Heart right ventricle (tissue), 16 donors: ENCODE measurements at regions not wholly inside any gene's neighbourhood (a gene's known extent, or its start where the extent isn't known, plus 50 kb on each side); places are given as distances from the start of the nearest gene placed in this dataset.
"Not testable (repeated sequence)": the region's sequence is repeated elsewhere in the genome, so short reads cannot be mapped to it uniquely, and the experiment has no call there.

Source experiments
- ATAC-seq, 8 donors: fragments of 200-7000 bp; cut with Tn5 transposase; one replicate each; pipeline ENCODE4 v1.9.1; 2020; ENCODE audit warnings: mild to moderate bottlenecking in 8 of 8, moderate library complexity in 8 of 8, moderate number of reproducible peaks in 1 of 8
- DNase-seq, 2 donors: peaks; one replicate each; pipeline ENCODE4 v3.0.0-alpha.2; 2020
- H3K27ac ChIP-seq, 10 donors: fragments of 200-600 bp; sonication (generic) in 2 of 10; one replicate each; pipeline versions ENCODE4 v1.5.0 to v1.8.0; 2020 to 2022; ENCODE audit warnings: mild to moderate bottlenecking in 3 of 10
- H3K27me3 ChIP-seq, 7 donors: fragments of 200-600 bp; one replicate each; pipeline ENCODE4 v1.8.0; 2021 to 2022; ENCODE audit warnings: mild to moderate bottlenecking in 2 of 7
- H3K36me3 ChIP-seq, 9 donors: fragments of 200-600 bp; sonication (generic) in 1 of 9; one replicate each; pipeline versions ENCODE4 v1.5.0 to v1.8.0; 2020 to 2022; ENCODE audit warnings: mild to moderate bottlenecking in 2 of 9
- H3K4me1 ChIP-seq, 9 donors: fragments of 200-600 bp; sonication (generic) in 1 of 9; one replicate each; pipeline versions ENCODE4 v1.5.0 to v1.8.0; 2020 to 2022; ENCODE audit warnings: mild to moderate bottlenecking in 4 of 9
- H3K4me3 ChIP-seq, 10 donors: fragments of 200-600 bp; sonication (generic) in 2 of 10; one replicate each; pipeline versions ENCODE4 v1.5.0 to v1.8.0; 2020 to 2022; ENCODE audit warnings: mild to moderate bottlenecking in 7 of 10, moderate library complexity in 2 of 10
- H3K9me3 ChIP-seq, 11 donors: fragments of 200-600 bp in 10 of 11; sonication (generic) in 2 of 11; one replicate each; pipeline versions ENCODE4 v1.5.0 to v1.8.0; 2013 to 2022; ENCODE audit warnings: mild to moderate bottlenecking in 2 of 11, control low read depth in 1 of 11, moderate library complexity in 1 of 11
- WGBS, 2 donors: extraction: QIAGEN DNeasy Blood & Tissue Kit; methylation state at CpG; one replicate each; pipeline ENCODE4 v1.1.7; 2013; ENCODE audit warnings: inconsistent platforms in 1 of 2; 5-methylcytosine and 5-hydroxymethylcytosine counted together
- intact Hi-C, 10 donors: fragments of 100-400 bp; cut with DNase I; formaldehyde crosslinking; loops; one replicate each; pipeline versions ENCODE4 v1.11.1 to v1.14.2; 2022
- TF ChIP-seq, protein P1 (sequence below), 9 donors: fragments of 200-600 bp; sonication (generic) in 2 of 9; IDR thresholded peaks; one replicate each; pipeline versions ENCODE4 v1.5.0 to v1.8.0; 2021 to 2022; ENCODE audit warnings: antibody characterized with exemption in 9 of 9, mild to moderate bottlenecking in 5 of 9, moderate library complexity in 1 of 9
- donor health status: Arrhythmogenic right ventricular cardiomyopathy.
- donor health status: ischemic (EF 13 %, LVEDD 7.1; RV severe dilation, severe dysfunction).
- donor health status: healthy with polysubstance abuse.
- donor health status: DM: no; HTN: yes; CAD: no.
- donor health status: DM: no; HTN: no; CAD: no.
- donor health status: ischemic (EF 25% LVEDD 6.9; RV normal size, moderate dysfunction).
- donor health status: ischemic (EF 25% LVEDD 5.7; RV mildly dilated, moderate dysfunction).
- donor health status: healthy.
- donor health status: DM: yes; HTN: yes; CAD: no.
- donor health status: Ischemic cardiomyopathy.
- donor health status: ischemic (EF 35%, LVEDD 5.7; RV mildly dilated, moderate dysfunction).
- donor health status: nonischemic (EF 11% LVEDD 7.7; RV severe dilation, severe dysfunction).
- donor health status: DM: yes; HTN: yes; CAD: no.
- donor health status: PGD.
- donor health status: ischemic (EF 29% LVEDD 5.4; RV normal size, mild dysfunction).
- donor health status: nonischemic (EF 23%, LVEDD 6.1; RV moderate dilation, normal function).

GRCh38 chr20:53788253-53789022 is 194.8 kb upstream of the ZNF217 start:
- H3K4me1 ChIP-seq, result peaks cover 0 to 25% (median 0%) of the 10 kb centered on the region in 9 donors
- TF ChIP-seq, protein P1, sequence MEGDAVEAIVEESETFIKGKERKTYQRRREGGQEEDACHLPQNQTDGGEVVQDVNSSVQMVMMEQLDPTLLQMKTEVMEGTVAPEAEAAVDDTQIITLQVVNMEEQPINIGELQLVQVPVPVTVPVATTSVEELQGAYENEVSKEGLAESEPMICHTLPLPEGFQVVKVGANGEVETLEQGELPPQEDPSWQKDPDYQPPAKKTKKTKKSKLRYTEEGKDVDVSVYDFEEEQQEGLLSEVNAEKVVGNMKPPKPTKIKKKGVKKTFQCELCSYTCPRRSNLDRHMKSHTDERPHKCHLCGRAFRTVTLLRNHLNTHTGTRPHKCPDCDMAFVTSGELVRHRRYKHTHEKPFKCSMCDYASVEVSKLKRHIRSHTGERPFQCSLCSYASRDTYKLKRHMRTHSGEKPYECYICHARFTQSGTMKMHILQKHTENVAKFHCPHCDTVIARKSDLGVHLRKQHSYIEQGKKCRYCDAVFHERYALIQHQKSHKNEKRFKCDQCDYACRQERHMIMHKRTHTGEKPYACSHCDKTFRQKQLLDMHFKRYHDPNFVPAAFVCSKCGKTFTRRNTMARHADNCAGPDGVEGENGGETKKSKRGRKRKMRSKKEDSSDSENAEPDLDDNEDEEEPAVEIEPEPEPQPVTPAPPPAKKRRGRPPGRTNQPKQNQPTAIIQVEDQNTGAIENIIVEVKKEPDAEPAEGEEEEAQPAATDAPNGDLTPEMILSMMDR (IDR thresholded peaks at IDR 0.05), result no peak
- ATAC-seq, result no peak
- no peak overlapping the region for H3K27ac ChIP-seq
- no peaks in the 10 kb centered on the region for H3K36me3 ChIP-seq
- DNase-seq, result no peak
- WGBS, 2 donors, result 96% methylated on average over 6 of the region's 6 CpGs
- H3K4me3 ChIP-seq, result no peak overlapping the region
- intact Hi-C loops, result no loop called here
- H3K9me3 ChIP-seq, result no peaks in the 10 kb centered on the region
- no peaks in the 10 kb centered on the region for H3K27me3 ChIP-seq

DNA sequence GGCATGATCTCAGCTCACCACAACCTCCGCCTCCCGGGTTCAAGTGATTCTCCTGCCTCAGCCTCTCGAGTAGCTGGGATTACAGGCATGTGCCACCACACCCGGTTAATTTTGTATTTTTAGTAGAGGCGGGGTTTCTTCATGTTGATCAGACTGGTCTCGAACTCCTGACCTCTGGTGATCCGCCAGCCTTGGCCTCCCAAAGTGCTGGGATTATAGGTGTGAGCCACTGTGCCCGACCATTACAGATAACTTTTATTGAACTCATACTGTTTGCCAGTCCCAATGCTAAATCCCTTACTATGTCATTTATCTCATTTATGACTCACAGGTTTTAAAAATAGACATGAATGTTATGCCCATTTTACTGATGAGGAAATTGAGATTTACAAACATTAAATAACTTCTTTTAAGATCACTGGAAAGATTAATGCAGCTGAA is 193.9 kb upstream of the ZNF217 start:
- H3K36me3 ChIP-seq, ATAC-seq, H3K27me3 ChIP-seq, H3K27ac ChIP-seq, H3K4me3 ChIP-seq, intact Hi-C loops, H3K9me3 ChIP-seq, DNase-seq: not testable (repeated sequence)
- WGBS, 2 donors, result 91 to 98% methylated on average over 8 of the region's 8 CpGs
- peaks cover 0 to 25% (median 0%) of the 10 kb centered on the region in 9 donors for H3K4me1 ChIP-seq

- Histone ChIP-seq H3K27ac (no peak overlapping the region), H3K4me1 (peaks cover 0 to 25% (median 0%) of the 10 kb centered on the region in 9 donors), H3K4me3 (no peak overlapping the region), H3K36me3 (no peaks in the 10 kb centered on the region), H3K27me3 (no peaks in the 10 kb centered on the region), H3K9me3 (no peaks in the 10 kb centered on the region)
- DNase-seq (no peak), ATAC-seq (peak in 1 of 8 donors; percentile 39)
- intact Hi-C loops, result no loop called here
- TF ChIP-seq, protein P1 (IDR thresholded peaks at IDR 0.05), result no peak
- 61 to 73% methylated on average over 9 of the region's 9 CpGs for WGBS, 2 donors
Measured at GRCh38 chr20:53786445-53787267, 193.0 kb upstream of the ZNF217 start.

- Histone ChIP-seq H3K36me3 (no peaks in the 10 kb centered on the region), H3K9me3 (no peaks in the 10 kb centered on the region), H3K4me3 (no peak overlapping the region), H3K27ac (no peak overlapping the region), H3K27me3 (no peaks in the 10 kb centered on the region), H3K4me1 (peaks cover 0 to 20% (median 0%) of the 10 kb centered on the region in 9 donors)
- ATAC-seq, result no peak
- no peak for DNase-seq
- TF ChIP-seq, protein P1 (IDR thresholded peaks at IDR 0.05), result no peak
- 79 to 88% methylated on average over 3 of the region's 3 CpGs for WGBS, 2 donors
- intact Hi-C loops, result no loop called here
Measured at GRCh38 chr20:53786071-53786444, 192.4 kb upstream of the ZNF217 start.
